Naive thymus-derived CD4-positive, alpha-beta T cell (primary cell): ENCODE measurements at regions not wholly inside any gene's neighbourhood (a gene's known extent, or its start where the extent isn't known, plus 50 kb on each side); places are given as distances from the start of the nearest gene placed in this dataset.
A peak's percentile ranks its signal among the peaks of the same experiment; 100 is the strongest.

Source experiments
- ATAC-seq: fragments of 150-1000 bp; cut with Tn5 transposase; 2 replicates; pipeline ENCODE4 v1.10.0; 2021; ENCODE audit warnings: mild to moderate bottlenecking, moderate library complexity
- CTCF ChIA-PET: fragments of 350-600 bp; sonication (Branson Sonifier 250); formaldehyde crosslinking; loops from one replicate; lab custom pipeline; 2021; ENCODE audit warnings: antibody characterized with exemption; lab: Charles Lee
- POLR2A ChIA-PET: fragments of 350-600 bp; sonication (Branson Sonifier 250); formaldehyde crosslinking; loops from one replicate; lab custom pipeline; 2021; ENCODE audit warnings: antibody characterized with exemption, inconsistent platforms; lab: Charles Lee
- DNase-seq, 9 donors: peaks; one replicate each; pipeline versions ENCODE4 v3.0.0 to v3.0.0-alpha.2; 2020 to 2022; ENCODE audit warnings: mixed read lengths in 1 of 9
- H3K27ac ChIP-seq: one replicate; pipeline ENCODE4 v1.7.0; 2013; ENCODE audit warnings: mild to moderate bottlenecking, low read depth, low read length, moderate library complexity
- H3K27me3 ChIP-seq, 2 donors: one replicate each; pipeline ENCODE4 v1.7.0; 2013; ENCODE audit warnings: low read length in 2 of 2, mild to moderate bottlenecking in 2 of 2, moderate library complexity in 2 of 2; ENCODE audit not compliant: control insufficient read depth in 2 of 2, insufficient read depth in 2 of 2
- H3K36me3 ChIP-seq, 3 experiments: 1 replicate in 2 of 3; 2 replicates in 1 of 3; pipeline ENCODE4 v1.7.0; 2013; ENCODE audit warnings: low read length in 3 of 3, mild to moderate bottlenecking in 3 of 3, moderate library complexity in 1 of 3; ENCODE audit not compliant: insufficient read depth in 3 of 3, control insufficient read depth in 2 of 3
- H3K4me1 ChIP-seq, 2 donors: one replicate each; pipeline ENCODE4 v1.7.0; 2013; ENCODE audit warnings: low read length in 2 of 2, mild to moderate bottlenecking in 2 of 2, moderate library complexity in 1 of 2; ENCODE audit not compliant: control insufficient read depth in 2 of 2, insufficient read depth in 2 of 2
- H3K4me3 ChIP-seq: 2 replicates; pipeline ENCODE4 v1.7.0; 2013; ENCODE audit warnings: mild to moderate bottlenecking, low read length
- H3K9me3 ChIP-seq, 3 experiments: 1 replicate in 2 of 3; 2 replicates in 1 of 3; pipeline ENCODE4 v1.7.0; 2013; ENCODE audit warnings: low read length in 3 of 3; ENCODE audit not compliant: control insufficient read depth in 2 of 3
- H3K27ac Mint-ChIP-seq, 9 donors: one replicate each; pipeline ENCODE4 v1.8.0; 2020 to 2022; ENCODE audit warnings: mixed read lengths in 9 of 9, mild to moderate bottlenecking in 8 of 9, moderate library complexity in 5 of 9, inconsistent platforms in 2 of 9
- H3K27me3 Mint-ChIP-seq, 5 donors: one replicate each; pipeline ENCODE4 v1.8.0; 2021 to 2022; ENCODE audit warnings: mixed read lengths in 5 of 5, mild to moderate bottlenecking in 1 of 5
- H3K36me3 Mint-ChIP-seq, 5 donors: one replicate each; pipeline ENCODE4 v1.8.0; 2020 to 2022; ENCODE audit warnings: mixed read lengths in 5 of 5, mild to moderate bottlenecking in 3 of 5, inconsistent platforms in 1 of 5
- H3K4me1 Mint-ChIP-seq, 7 donors: one replicate each; pipeline ENCODE4 v1.8.0; 2020 to 2022; ENCODE audit warnings: mixed read lengths in 7 of 7, mild to moderate bottlenecking in 3 of 7, inconsistent platforms in 1 of 7
- H3K4me3 Mint-ChIP-seq, 10 donors: one replicate each; pipeline ENCODE4 v1.8.0; 2020 to 2022; ENCODE audit warnings: mild to moderate bottlenecking in 10 of 10, mixed read lengths in 10 of 10, moderate library complexity in 6 of 10, inconsistent platforms in 2 of 10
- H3K9me3 Mint-ChIP-seq, 11 donors: one replicate each; pipeline ENCODE4 v1.8.0; 2020 to 2022; ENCODE audit warnings: mixed read lengths in 11 of 11, mild to moderate bottlenecking in 4 of 11, inconsistent platforms in 1 of 11, moderate library complexity in 1 of 11
- intact Hi-C, 2 donors: fragments of 100-400 bp; cut with micrococcal nuclease; formaldehyde crosslinking; loops; one replicate each; pipeline ENCODE4 v1.15.1; 2023

- DNase-seq = no peak
- H3K4me3 ChIP-seq = no peak overlapping the region
- no peak overlapping the region for H3K4me3 Mint-ChIP-seq
- H3K9me3 ChIP-seq = no peaks in the 10 kb centered on the region
- H3K36me3 Mint-ChIP-seq = peaks cover 0 to 5% (median 0%) of the 10 kb centered on the region in 5 donors
- no peaks in the 10 kb centered on the region for H3K4me1 Mint-ChIP-seq
- H3K9me3 Mint-ChIP-seq = peaks cover 0 to 10% (median 2%) of the 10 kb centered on the region in 11 donors
- ChIA-PET CTCF (no interaction called here), POLR2A (no interaction called here)
- intact Hi-C loops = no loop called here
- no peaks in the 10 kb centered on the region for H3K27me3 ChIP-seq
- H3K36me3 ChIP-seq = no peaks in the 10 kb centered on the region
- H3K27ac Mint-ChIP-seq = no peak overlapping the region
- peak; percentile 26 for ATAC-seq
- H3K27me3 Mint-ChIP-seq = peaks cover 0 to 38% (median 28%) of the 10 kb centered on the region in 5 donors
- no peak overlapping the region for H3K27ac ChIP-seq
- H3K4me1 ChIP-seq = no peaks in the 10 kb centered on the region
Measured at GRCh38 chr18:75865639-75866038, 438.1 kb upstream of the SMIM21 start.

GRCh38 chr18:75864816-75865215 is 437.3 kb upstream of the SMIM21 start:
- H3K4me1 Mint-ChIP-seq = no peaks in the 10 kb centered on the region
- POLR2A ChIA-PET = no interaction called here
- CTCF ChIA-PET = no interaction called here
- intact Hi-C loops = no loop called here
- Histone ChIP-seq H3K4me1 (no peaks in the 10 kb centered on the region), H3K27me3 (no peaks in the 10 kb centered on the region), H3K36me3 (no peaks in the 10 kb centered on the region), H3K9me3 (no peaks in the 10 kb centered on the region), H3K27ac (no peak overlapping the region), H3K4me3 (no peak overlapping the region)
- H3K27ac Mint-ChIP-seq = no peak overlapping the region
- ATAC-seq = peak; percentile 26
- H3K36me3 Mint-ChIP-seq = peaks cover 0 to 7% (median 0%) of the 10 kb centered on the region in 5 donors
- no peak overlapping the region for H3K4me3 Mint-ChIP-seq
- DNase-seq = no peak
- H3K9me3 Mint-ChIP-seq = peaks cover 0 to 10% (median 2%) of the 10 kb centered on the region in 11 donors
- H3K27me3 Mint-ChIP-seq = peaks cover 0 to 44% (median 33%) of the 10 kb centered on the region in 5 donors

- Histone ChIP-seq H3K36me3 (no peaks in the 10 kb centered on the region), H3K4me3 (no peak overlapping the region), H3K4me1 (no peaks in the 10 kb centered on the region), H3K9me3 (no peaks in the 10 kb centered on the region), H3K27me3 (no peaks in the 10 kb centered on the region), H3K27ac (no peak overlapping the region)
- DNase-seq (no peak), ATAC-seq (no peak)
- Mint-ChIP-seq H3K27me3 (peaks cover 0 to 54% (median 41%) of the 10 kb centered on the region in 5 donors), H3K27ac (no peak overlapping the region), H3K36me3 (peaks cover 0 to 10% (median 0%) of the 10 kb centered on the region in 5 donors), H3K4me1 (no peaks in the 10 kb centered on the region), H3K4me3 (no peak overlapping the region), H3K9me3 (peaks cover 0 to 10% (median 2%) of the 10 kb centered on the region in 11 donors)
- intact Hi-C loops = no loop called here
- ChIA-PET CTCF (no interaction called here), POLR2A (no interaction called here)
Measured at GRCh38 chr18:75863696-75864095, 436.2 kb upstream of the SMIM21 start.

GRCh38 chr18:75862458-75862857 is 435.0 kb upstream of the SMIM21 start:
- DNase-seq = no peak
- Mint-ChIP-seq H3K9me3 (peaks cover 0 to 10% (median 2%) of the 10 kb centered on the region in 11 donors), H3K4me3 (no peak overlapping the region), H3K27ac (no peak overlapping the region), H3K4me1 (no peaks in the 10 kb centered on the region), H3K27me3 (peaks cover 0 to 55% (median 45%) of the 10 kb centered on the region in 5 donors), H3K36me3 (peaks cover 0 to 10% (median 0%) of the 10 kb centered on the region in 5 donors)
- H3K9me3 ChIP-seq = no peaks in the 10 kb centered on the region
- H3K36me3 ChIP-seq = no peaks in the 10 kb centered on the region
- H3K4me3 ChIP-seq = no peak overlapping the region
- ChIA-PET POLR2A (no interaction called here), CTCF (no interaction called here)
- no peaks in the 10 kb centered on the region for H3K4me1 ChIP-seq
- H3K27ac ChIP-seq = no peak overlapping the region
- ATAC-seq = no peak
- no peaks in the 10 kb centered on the region for H3K27me3 ChIP-seq
- intact Hi-C loops = no loop called here

GRCh38 chr18:75860166-75860565 is 432.7 kb upstream of the SMIM21 start:
- no peaks in the 10 kb centered on the region for H3K27me3 ChIP-seq
- Mint-ChIP-seq H3K27me3 (peaks cover 0 to 55% (median 38%) of the 10 kb centered on the region in 5 donors), H3K4me3 (no peak overlapping the region), H3K9me3 (peaks cover 0 to 10% (median 2%) of the 10 kb centered on the region in 11 donors), H3K4me1 (no peaks in the 10 kb centered on the region), H3K27ac (no peak overlapping the region), H3K36me3 (peaks cover 0 to 10% (median 0%) of the 10 kb centered on the region in 5 donors)
- ChIA-PET POLR2A (no interaction called here), CTCF (no interaction called here)
- H3K4me1 ChIP-seq = no peaks in the 10 kb centered on the region
- no peaks in the 10 kb centered on the region for H3K36me3 ChIP-seq
- no peak overlapping the region for H3K4me3 ChIP-seq
- intact Hi-C loops = no loop called here
- ATAC-seq (no peak), DNase-seq (no peak)
- H3K27ac ChIP-seq = no peak overlapping the region
- H3K9me3 ChIP-seq = no peaks in the 10 kb centered on the region

- H3K36me3 Mint-ChIP-seq = peaks cover 0 to 10% (median 0%) of the 10 kb centered on the region in 5 donors
- H3K27me3 Mint-ChIP-seq = peaks cover 0 to 60% (median 38%) of the 10 kb centered on the region in 5 donors
- H3K4me1 Mint-ChIP-seq = no peaks in the 10 kb centered on the region
- DNase-seq = no peak
- no peaks in the 10 kb centered on the region for H3K9me3 ChIP-seq
- no peak overlapping the region for H3K27ac ChIP-seq
- H3K27ac Mint-ChIP-seq = no peak overlapping the region
- no peaks in the 10 kb centered on the region for H3K27me3 ChIP-seq
- CTCF ChIA-PET = no interaction called here
- POLR2A ChIA-PET = no interaction called here
- H3K9me3 Mint-ChIP-seq = peaks cover 0 to 10% (median 2%) of the 10 kb centered on the region in 11 donors
- intact Hi-C loops = no loop called here
- no peaks in the 10 kb centered on the region for H3K4me1 ChIP-seq
- H3K4me3 Mint-ChIP-seq = no peak overlapping the region
- no peaks in the 10 kb centered on the region for H3K36me3 ChIP-seq
- H3K4me3 ChIP-seq = no peak overlapping the region
- no peak for ATAC-seq
Measured at GRCh38 chr18:75859533-75859932, 432.0 kb upstream of the SMIM21 start.

- Histone ChIP-seq H3K27me3 (no peaks in the 10 kb centered on the region), H3K36me3 (no peaks in the 10 kb centered on the region), H3K9me3 (no peaks in the 10 kb centered on the region), H3K27ac (no peak overlapping the region), H3K4me3 (no peak overlapping the region), H3K4me1 (no peaks in the 10 kb centered on the region)
- Mint-ChIP-seq H3K4me1 (no peaks in the 10 kb centered on the region), H3K36me3 (peaks cover 0 to 10% (median 0%) of the 10 kb centered on the region in 5 donors), H3K27ac (no peak overlapping the region), H3K4me3 (no peak overlapping the region), H3K9me3 (peaks cover 0 to 10% (median 2%) of the 10 kb centered on the region in 11 donors), H3K27me3 (peaks cover 0 to 64% (median 36%) of the 10 kb centered on the region in 5 donors)
- no peak for ATAC-seq
- CTCF ChIA-PET = no interaction called here
- POLR2A ChIA-PET = no interaction called here
- intact Hi-C loops = no loop called here
- no peak for DNase-seq
Measured at GRCh38 chr18:75858754-75859153, 431.3 kb upstream of the SMIM21 start.
